ENCODE measurements at regions not wholly inside any gene's neighbourhood (a gene's known extent, or its start where the extent isn't known, plus 50 kb on each side); places are given as distances from the start of the nearest gene placed in this dataset.

- TF ChIP-seq CTCF (IDR thresholded peaks at IDR 0.05) (peak in 2 of 3 experiments; percentile 36 to 51), POLR2A (IDR thresholded peaks at IDR 0.05) (no peak)
These were observed 194.7 kb upstream of the FREM1 start for GRCh38 chr9:15104826-15105420.

Measured in testis (tissue), 2 donors.